ENCODE measurements at regions not wholly inside any gene's neighbourhood (a gene's known extent, or its start where the extent isn't known, plus 50 kb on each side); places are given as distances from the start of the nearest gene placed in this dataset.

DNA sequence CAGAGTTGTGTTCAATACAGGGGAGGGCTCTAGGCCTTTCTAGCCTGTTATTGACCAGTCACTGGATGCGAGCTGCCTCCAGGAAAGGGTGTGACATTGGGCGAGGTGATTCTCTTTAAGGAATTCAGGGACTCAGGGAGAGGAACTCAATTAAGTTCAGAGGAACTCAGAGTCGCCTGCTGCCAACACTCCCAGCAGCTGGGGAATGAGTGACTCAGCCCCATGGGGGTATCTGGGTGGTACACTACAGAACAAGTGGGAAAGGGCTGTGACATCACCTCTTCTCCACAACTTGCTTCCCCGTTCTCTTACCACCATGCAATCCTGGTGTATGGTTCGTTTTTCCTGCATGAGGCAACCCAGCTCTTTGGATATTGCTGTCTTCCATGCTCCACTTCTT is 50.4 kb upstream of the CYRIA start:
- no peak for DNase-seq
